H1 (cell line): ENCODE measurements at regions not wholly inside any gene's neighbourhood (a gene's known extent, or its start where the extent isn't known, plus 50 kb on each side); places are given as distances from the start of the nearest gene placed in this dataset.

Source experiments
- CTBP2 ChIP-seq: IDR thresholded peaks from 2 replicates; pipeline ENCODE4 v1.7.0; 2011; ENCODE audit warnings: borderline replicate concordance, mild to moderate bottlenecking, moderate library complexity, mixed read lengths, low read length; ENCODE audit not compliant: insufficient read depth, insufficient read length
- JUN ChIP-seq: IDR thresholded peaks from 2 replicates; pipeline ENCODE4 v1.6.1; 2011; ENCODE audit warnings: low read depth, mild to moderate bottlenecking, improper control_type of control experiment, low read length
- KDM4A ChIP-seq: IDR thresholded peaks from one replicate; pipeline ENCODE4 v1.7.1; 2012; ENCODE audit warnings: low read depth, mild to moderate bottlenecking, moderate library complexity, low read length, inconsistent platforms; ENCODE audit not compliant: severe bottlenecking
- NANOG ChIP-seq: IDR thresholded peaks from 2 replicates; pipeline ENCODE4 v1.6.1; 2011; ENCODE audit warnings: low read length, low read depth, mild to moderate bottlenecking, inconsistent platforms; ENCODE audit not compliant: insufficient read depth, poor library complexity, severe bottlenecking
- POLR2AphosphoS5 ChIP-seq: IDR thresholded peaks from 2 replicates; pipeline ENCODE4 v1.6.1; 2011; ENCODE audit warnings: low read depth, low read length
- SRF ChIP-seq: IDR thresholded peaks from 2 replicates; pipeline ENCODE4 v1.6.1; 2011; ENCODE audit warnings: mild to moderate bottlenecking, low read depth, low read length, moderate library complexity

GRCh38 chr5:77843570-77844372 is 67.6 kb upstream of the TBCA start (continued):
- TF ChIP-seq CTBP2 (no peak), JUN (no peak), SRF (no peak), NANOG (no peak), KDM4A (no peak), POLR2AphosphoS5 (no peak)
